HEK293T (cell line): ENCODE measurements at regions not wholly inside any gene's neighbourhood (a gene's known extent, or its start where the extent isn't known, plus 50 kb on each side); places are given as distances from the start of the nearest gene placed in this dataset.

Experiments
- ARNT ChIP-seq: fragments of 450-650 bp; IDR thresholded peaks from 2 replicates; pipeline ENCODE4 v1.6.1; 2017; ENCODE audit warnings: mild to moderate bottlenecking
- BHLHE40 ChIP-seq: fragments of 450-650 bp; IDR thresholded peaks from 2 replicates; pipeline ENCODE4 v1.6.1; 2016; ENCODE audit warnings: mild to moderate bottlenecking, moderate library complexity, borderline replicate concordance
- FOXA1 ChIP-seq: fragments of 450-650 bp; IDR thresholded peaks from 2 replicates; pipeline ENCODE4 v1.6.1; 2016; ENCODE audit warnings: mild to moderate bottlenecking
- SP1 ChIP-seq: fragments of 450-650 bp; IDR thresholded peaks from 2 replicates; pipeline ENCODE4 v1.6.1; 2017
- TARDBP ChIP-seq: fragments of 450-650 bp; IDR thresholded peaks from 2 replicates; pipeline ENCODE4 v1.6.1; 2016

- TF ChIP-seq ARNT, result no peak
- no peak for TF ChIP-seq FOXA1
- no peak for TF ChIP-seq SP1
- no peak for TF ChIP-seq TARDBP
- TF ChIP-seq BHLHE40, result no peak
These were observed 1280.5 kb upstream of the CDH2 start for GRCh38 chr18:29457316-29457889.
